Activated gamma-delta T cell treated with Interleukin-2 at 50 U/mL for 16 hours (primary cell): ENCODE measurements at regions not wholly inside any gene's neighbourhood (a gene's known extent, or its start where the extent isn't known, plus 50 kb on each side); places are given as distances from the start of the nearest gene placed in this dataset.

ENCODE experiments used
- DNase-seq: peaks from one replicate; pipeline ENCODE4 v3.0.0-alpha.2; 2020

DNA sequence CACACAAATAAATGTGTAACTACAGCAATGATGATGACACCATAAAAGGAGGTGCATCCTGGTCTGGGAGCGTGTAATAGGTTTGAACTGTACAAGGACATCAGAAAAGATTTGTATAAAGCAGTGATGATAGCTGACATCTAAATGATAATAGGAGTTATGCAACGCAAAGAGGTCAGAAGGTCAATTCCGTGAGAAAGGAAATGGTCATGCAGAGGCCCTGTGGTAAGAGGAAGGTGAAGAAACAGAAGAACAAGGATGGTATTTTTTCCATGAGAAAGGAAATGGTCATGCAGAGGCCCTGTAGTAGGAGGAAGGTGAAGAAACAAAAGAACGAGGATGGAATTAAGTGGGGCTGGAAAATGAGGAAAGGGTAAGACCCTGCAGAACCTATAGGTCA lies 106.7 kb upstream of the TMPO start:
- no peak for DNase-seq

DNA sequence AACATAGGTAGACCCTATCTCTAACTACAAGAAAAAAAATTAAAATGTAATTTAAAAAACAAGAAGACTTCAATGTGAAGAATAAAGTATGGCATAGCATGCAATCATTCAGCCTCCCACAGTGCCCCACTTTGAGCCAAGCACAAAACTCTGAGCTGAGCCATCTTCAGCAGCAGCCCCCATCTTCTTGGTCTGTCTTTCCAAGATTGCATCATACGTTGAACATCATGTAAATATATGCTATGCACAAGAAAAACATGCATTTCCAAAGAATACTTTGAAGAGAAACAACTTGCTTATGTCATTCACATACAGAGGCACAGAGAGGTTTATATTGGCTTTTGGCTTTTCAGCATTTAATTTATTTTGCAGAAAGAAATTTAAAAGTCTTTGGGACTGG lies 105.8 kb upstream of the TMPO start:
- no peak for DNase-seq

DNA sequence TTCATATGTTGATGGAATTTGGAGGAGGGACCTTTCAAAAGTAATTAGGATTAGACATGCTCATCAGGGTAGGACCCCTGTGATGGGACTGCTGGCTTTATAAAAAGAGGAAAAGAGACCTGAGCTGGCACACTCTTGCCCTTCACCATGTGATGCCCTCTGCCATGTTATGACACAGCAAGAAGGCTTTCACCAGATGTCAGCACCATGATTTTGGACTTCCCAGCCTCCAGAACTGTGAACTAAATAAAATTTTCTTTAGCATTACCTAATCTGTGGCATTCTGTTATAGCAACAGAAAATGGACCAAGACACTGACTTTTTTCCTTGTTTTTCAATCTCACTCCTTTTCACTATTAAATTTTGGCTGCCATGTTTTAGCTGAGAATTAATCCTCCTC lies 105.0 kb upstream of the TMPO start:
- DNase-seq, result no peak

DNA sequence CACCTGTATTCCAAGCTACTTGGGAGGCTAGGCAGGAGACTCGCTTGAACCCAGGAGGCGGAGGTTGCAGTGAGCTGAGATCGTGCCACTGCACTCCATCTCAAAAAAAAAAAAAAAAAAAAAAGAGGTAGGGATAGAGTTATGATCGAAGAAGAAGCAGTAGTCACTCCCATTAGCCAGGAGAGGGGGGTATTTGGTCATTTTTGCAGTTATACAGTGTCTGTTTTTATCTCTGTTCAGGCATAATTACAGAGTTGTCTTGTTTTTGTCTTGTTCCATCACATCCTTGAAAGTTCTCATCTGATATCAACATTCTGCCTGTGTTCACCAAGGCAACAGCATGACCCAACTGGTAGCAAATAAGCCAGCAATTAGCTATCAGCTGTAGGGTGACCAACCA lies 98.5 kb upstream of the TMPO start:
- DNase-seq, result no peak

DNA sequence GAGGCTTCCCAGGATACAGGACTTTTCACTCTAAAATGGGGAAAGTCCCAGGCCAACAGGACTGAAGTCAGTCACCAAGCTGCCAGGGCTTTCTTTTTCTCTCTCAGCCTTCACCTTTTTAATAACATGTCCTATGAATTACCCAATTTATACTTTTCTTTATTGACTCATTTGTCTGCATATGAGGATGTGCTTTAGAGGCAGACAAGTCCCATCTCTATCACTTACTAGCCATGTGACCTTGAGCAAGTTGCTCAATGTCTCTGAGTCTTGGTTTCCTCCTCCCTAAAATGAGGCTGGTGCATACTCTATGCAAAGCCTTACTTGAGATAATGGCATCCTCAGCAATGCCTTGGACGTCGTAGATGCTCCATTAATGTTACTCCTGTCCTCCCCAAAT lies 98.1 kb upstream of the TMPO start:
- no peak for DNase-seq

DNA sequence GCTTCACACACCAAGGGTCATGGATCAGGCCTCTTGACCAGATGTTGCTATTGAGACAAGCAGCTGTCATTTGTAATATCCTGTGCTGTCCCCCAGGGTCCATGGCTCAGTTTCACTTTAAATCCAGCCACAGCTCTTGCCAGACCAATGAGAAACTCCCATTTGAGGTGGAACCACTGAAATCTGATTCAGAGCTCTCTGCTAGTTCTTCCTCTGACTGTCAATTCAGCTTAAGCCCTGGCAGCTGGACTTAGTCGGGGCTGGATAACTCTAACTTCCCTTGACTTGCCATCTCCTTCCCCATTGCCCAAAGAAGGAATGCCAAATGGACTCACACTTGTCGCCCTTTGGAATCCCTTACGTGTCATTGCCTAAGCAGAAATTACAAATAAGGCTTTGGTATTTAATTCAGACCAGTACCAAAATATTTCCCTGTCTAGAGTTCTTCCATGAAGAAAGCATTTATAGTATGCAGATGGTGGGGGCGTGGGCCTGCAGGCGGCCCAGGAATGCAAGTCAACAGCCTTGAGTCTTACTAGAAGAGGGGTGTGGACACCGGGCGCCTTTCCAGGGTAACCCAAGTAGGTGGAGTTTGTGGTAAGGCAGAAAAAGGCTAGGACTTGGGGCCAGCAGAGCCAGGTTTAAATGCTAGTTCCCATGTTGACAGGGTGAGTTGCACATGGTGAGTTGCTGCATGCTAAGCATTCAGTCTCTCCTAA lies 96.9 kb upstream of the TMPO start:
- no peak for DNase-seq

DNA sequence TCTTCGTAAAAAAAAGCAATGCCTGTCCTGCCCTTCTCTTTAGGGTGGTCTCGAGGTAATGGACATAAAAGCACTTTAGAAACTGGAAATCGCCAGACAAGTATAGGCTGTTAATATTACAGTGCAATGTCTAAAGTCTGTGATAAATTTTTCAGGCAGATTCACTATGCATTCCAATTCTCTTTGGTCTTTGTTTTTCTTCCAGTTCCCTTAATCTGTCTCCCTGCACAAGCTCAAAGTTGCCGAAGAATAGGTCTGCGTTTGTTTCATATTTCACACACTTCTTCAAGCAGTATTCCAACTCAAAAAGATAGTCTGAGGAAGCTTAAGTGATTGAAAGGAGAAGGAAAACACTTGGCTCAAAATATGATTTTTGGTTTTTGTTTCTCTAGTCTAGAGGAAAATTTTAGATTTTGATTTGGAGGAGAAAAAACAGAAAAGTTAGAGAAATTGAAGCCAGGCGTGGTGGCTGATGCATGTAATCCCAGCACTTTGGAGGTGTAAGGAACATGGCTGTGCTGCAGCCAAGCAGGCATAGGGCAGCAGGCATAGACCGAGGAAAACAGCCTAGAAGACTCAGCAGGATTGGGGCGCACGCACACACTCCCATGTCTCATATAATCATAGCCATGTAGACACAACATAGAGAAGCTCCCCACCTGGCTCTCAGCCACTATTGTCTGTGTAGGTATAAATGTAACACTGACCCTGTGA lies 96.2 kb upstream of the TMPO start:
- no peak for DNase-seq

DNA sequence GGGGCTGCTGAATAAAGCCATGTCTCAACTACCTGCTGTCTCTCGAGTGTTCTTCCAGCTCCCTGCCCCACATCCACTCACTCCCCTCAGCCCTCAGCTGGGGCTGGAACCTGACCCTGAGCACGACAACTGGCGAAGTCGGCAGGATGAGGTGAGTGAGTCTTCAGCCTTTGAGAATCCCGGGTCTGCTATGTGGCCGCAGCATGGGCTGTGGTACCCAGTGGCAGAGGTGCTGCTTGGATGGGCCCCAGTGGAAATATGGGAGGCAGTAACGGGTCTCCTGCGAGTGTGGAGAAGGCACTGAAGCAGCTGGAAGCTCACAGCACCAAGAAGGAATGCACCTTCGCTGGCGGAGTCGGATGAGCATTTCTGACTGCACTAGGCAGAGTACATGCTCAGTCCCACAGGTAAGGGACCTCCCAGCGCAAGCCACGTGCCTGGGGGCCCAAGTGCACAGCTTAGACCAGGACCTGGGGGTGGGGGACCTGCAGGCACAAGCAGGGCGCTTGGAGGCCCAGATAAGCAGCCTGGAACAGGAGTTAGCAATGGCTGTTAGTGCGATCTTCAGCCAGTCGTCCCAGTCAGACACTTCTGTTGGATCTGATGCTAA lies 95.5 kb upstream of the TMPO start:
- no peak for DNase-seq

DNA sequence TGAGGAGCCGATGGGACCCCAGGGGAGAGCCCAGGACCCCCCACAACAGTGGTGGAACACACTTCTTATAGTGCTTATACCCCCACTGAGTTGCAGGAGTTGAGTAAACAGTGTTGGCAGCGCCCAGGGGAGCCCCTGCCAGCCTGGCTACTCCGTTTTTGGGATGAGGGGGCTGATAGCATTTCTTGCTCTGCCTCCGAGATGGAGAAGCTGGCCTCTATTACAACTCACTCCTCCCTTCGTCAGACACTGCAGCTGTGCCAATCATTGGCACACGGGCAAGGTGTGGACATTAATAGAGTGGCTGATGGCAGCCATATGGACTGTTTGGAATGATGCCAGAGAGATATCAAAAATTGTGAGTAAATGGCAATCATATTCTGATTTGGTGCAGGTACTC lies 94.9 kb upstream of the TMPO start:
- DNase-seq, result no peak

DNA sequence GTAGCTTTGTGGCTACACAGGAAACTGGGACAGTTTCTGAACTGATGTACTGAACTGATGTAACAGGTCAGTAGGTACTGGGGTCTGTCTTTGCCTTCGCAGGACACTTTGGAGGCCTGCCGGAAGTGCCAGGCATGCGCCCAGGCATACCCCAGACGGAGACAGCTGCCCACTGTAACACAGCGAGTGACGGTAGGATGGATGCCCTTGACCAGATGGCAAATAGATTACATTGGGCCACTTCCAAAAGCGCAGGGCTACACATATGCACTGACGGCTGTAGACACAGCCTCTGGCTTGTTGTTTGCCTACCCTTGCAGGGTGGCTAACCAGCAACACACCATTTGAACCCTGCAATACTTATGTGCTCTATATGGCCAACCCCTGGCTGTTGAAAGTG lies 94.1 kb upstream of the TMPO start:
- DNase-seq, result no peak

DNA sequence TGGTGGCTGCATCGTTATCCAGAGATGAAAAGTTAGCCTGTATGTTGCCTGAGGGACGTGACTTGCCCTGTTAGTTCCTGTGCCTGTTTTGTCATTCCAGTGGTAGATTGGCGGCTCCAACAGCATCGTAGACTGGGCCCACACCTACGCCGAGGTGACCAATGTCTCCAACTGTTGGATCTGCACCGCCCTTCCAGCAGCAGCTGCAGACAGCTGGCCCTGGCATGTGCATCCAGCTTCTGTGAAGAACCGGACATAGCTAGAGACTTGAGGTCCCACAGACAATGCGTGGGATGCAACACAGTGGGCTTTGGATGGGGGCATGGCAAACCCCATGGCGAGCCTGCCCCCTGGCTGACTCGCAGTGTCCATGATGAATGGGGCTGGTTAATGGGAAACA lies 93.0 kb upstream of the TMPO start:
- DNase-seq, result no peak

DNA sequence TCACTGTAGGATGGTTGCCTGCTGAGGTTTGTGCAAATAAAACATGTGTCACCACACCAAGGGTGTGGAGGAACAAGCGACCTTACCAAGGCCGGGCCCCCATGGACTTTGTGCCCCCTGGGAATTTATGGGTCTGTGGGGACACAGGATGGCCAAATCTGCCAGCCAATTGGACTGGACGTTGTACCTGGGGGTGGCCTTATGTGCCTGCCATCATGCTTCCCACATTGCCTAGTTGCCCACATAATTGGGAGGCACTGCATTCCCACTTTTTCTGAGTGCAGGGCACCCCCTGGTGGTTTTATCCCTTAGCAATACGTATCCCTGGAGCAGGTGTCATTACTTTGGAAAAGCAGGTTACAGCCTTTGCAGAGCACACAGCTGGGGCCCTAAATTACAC lies 92.6 kb upstream of the TMPO start:
- DNase-seq, result no peak

DNA sequence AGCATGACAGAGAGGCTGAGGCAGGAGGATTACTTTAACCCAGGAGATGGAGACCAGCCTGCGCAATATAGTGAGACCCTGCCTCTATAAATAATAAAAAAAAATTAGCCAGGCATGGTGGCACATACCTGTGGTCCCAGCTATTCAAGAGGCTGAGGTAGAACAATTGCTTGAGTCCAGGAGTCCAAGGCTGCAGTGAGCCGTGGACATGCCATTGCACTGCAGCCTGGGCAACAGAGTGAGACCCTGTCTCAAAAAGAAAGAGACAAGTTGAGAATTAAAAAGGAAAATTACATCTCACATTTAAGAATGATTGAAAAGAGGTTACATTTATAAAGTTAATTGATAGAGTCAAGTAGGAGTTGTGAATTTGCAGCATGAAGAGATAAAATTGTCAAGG lies 91.4 kb upstream of the TMPO start:
- no peak for DNase-seq

DNA sequence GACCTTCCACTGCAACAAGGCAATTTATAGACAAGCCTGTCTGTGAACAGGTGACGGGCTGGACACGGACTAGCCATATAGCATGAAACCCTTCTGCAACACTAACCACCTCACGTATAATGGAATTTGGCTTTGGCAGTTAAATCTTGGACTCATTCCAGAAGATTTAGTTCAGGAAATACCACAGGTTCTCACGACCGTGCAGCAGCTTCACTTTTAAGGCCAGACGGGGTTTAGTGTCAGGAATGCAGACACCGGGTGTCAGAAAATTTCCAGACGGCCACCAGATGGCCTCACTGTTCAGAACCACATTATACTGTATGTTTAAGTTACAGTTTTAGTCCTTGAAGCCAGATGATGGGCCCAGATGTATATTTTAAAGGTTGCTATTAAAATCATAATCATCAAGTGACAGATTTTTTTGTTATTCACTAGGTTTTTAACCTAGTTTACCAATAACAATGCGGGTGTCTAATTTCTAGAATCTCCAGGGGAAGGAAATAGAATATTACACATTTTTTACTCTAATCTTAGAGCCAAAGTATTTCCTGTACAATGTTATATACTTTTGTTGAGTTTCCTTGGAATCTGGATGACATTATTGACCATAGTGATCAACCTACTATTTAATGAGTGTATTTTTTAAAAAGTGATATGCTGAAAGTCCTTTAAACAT lies 90.5 kb upstream of the TMPO start:
- DNase-seq, result peak; percentile 36

DNA sequence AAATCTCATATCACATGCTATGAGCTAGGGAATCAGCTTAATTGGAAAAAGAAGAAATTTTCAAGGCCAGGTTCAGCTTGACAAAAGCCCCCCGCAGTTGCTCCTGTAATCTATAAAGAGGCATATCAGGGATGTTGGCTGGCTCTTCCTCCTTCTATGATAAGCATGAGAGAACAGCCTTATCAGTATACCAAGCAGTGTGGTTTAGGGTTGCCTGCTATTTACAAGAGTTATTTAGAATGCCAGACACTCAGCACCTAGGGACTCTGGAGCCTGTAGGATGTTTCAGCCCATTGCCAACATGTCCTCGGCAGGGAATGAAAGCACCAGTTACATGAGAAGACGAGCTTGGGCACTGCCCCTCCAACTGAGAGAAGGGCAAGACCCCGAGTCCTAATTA lies 89.5 kb upstream of the TMPO start:
- no peak for DNase-seq

DNA sequence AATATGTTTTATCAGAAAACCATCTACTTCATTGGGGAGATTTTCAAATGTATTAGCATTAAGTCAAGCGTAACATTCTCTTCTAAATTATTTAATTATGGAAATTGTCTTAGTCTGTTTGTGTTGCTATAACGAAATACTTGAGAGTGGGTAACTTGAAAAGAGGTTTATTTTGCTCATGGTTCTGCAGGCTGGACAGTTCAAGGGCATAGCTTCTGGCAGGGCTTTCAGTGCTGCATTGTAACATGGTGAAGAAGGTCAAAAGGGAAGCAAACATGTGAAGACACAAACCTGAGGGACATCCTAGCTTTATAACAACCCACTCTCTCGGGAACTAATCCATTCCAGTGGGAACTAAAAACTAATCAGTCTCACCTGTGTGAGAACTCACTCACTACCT lies 84.3 kb upstream of the TMPO start:
- no peak for DNase-seq

DNA sequence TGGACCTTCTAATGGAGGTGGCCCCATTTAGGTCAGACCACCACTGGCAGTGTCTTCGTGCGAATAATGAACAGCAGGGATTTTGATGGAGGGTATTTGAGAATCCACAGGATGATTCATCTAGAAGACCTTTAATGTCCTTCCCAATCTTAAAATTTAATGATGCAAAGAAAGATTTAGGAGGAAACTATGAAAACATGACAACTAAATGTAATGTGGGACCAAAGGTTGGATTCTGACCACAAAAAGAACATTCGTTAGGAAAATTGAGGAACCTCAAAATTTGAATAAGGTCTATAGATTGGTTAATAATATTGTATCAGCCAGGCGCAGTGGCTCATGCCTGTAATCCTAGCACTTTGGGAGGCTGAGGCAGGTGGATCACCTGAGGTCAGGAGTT lies 78.2 kb upstream of the TMPO start:
- DNase-seq, result no peak

DNA sequence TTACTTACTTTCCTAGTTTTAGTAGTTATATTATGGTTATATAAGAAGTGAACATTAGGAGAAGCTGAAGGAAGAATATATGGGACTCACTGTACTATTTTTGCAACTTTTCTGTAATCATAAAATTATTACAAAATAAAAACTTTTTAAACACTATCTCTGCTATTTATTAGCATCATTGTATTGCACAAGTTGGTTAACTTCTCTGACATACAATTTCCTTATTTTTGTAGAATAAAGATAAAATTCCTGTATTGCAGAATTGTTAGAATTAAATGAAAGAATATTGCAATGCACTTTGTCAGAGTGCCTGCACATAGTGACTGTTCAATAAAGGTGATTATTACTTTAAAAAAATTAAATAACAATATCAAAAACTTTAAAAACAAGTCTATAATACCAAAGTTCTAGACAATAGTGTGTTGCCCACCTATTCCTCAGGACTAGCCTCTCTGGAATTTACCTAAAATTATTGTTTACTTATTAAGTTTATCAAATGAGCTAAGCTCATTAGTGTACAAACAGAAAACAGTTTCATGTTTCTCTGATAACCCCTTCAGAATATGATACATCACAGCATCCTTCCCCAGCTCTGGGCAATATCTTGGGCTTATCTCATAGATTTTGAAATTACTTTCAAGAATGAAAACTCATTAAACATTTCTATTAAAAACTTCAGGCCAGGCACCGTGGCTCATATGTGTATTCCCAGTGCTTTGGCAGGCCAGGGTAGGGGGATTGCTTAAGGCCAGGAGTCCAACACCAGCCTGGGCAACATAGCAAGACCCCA lies 77.4 kb upstream of the TMPO start:
- DNase-seq, result no peak

DNA sequence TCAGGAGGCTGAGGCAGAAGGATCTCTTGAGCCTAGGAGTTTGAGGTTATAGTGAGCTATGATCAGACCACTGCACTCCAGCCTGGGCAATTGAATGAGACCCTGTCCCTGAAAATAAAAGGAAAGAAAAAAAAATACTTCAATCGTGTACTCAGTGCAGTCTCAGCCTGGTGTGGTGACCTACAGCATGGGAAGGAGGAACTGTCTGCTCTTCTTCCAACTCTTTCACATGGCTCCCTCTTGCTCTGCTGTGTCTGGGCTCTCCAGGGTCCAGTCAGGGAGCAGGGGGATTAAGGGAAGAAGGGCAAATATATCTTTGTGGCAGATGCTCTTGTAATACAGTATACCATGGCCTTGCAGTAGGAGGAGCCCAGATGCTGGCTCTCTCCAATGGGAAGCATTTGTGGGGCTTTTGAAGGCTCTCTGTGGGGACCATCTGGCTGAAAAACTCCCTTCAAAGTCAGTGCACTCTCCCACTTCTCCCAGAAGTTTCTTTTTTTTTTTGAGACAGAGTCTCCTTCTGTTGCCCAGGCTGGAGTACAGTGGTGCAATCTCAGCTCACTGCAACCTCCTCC lies 76.6 kb upstream of the TMPO start:
- no peak for DNase-seq

DNA sequence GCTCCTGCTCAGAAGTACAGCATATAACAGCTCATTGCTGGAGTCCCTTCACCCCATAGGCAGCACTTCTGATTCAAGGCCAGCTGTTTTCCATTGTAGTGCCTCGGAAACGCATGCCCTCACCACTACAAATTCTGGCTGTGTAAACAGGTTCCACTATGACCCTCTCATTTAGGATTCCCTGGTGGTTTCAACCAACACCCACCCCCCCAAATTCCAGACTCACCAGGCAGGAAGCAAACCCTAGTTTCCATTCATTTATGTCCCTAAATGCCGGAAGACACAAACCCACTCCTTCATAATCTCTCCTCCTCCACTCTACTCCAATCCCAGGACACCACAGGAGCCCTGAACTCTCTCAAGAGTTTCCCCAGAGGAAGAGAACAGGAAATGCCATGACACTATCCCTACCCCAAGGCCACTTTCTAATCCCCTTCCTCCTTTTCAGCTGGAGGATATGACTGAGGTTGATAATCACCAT lies 75.9 kb upstream of the TMPO start:
- no peak for DNase-seq

DNA sequence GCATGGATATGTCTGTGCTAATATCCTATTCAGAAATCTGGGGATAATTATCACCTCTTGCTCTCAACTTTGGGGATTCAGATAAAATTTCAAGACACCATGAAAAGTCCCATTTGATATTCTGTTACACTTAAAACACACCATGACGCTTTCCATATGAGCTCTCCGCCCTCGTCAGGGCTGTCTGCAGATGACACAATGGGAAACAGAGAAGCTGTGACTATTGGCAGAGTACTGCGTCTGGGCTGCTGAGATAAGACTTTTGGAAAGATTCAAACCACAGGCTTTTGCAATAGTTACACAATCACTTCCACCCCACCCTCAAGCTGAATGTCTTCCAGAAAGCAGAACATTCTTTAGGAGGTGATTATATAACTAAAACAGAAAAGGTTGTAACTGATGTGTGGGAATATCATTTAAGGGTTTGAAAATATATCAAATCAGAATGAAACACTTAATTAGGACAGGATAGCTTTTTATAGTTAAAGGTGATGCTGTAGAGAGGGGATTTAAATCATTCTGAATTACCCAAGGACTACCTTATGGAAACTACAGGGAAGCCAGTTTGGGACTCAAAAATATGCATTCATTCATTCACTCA lies 75.3 kb upstream of the TMPO start:
- no peak for DNase-seq

DNA sequence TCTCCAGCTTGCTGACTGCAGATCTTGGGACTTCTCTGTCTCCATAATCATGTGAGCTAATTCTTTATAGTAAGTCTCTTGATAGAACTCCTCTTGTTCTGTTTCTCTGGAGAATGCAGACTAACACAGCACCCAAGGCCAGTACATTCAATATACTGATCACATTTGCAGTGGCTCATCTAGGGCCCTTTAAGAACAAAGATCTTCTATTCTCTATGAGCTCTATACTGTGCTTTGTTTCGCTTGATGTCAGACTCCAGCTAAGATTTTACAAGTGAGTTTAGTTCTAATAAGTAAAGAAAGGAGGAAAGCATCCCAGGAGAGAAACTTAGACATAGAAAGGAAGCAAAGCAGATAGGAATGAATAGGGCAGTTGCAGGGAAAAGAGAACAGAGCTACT lies 69.3 kb upstream of the TMPO start:
- no peak for DNase-seq
